D341Med (cell line): ENCODE measurements at regions not wholly inside any gene's neighbourhood (a gene's known extent, or its start where the extent isn't known, plus 50 kb on each side); places are given as distances from the start of the nearest gene placed in this dataset.
"Not testable (repeated sequence)": the region's sequence is repeated elsewhere in the genome, so short reads cannot be mapped to it uniquely, and the experiment has no call there.

ENCODE experiments used
- DNase-seq: peaks from one replicate; pipeline ENCODE4 v3.0.0; 2012; ENCODE audit warnings: low spot score

DNA sequence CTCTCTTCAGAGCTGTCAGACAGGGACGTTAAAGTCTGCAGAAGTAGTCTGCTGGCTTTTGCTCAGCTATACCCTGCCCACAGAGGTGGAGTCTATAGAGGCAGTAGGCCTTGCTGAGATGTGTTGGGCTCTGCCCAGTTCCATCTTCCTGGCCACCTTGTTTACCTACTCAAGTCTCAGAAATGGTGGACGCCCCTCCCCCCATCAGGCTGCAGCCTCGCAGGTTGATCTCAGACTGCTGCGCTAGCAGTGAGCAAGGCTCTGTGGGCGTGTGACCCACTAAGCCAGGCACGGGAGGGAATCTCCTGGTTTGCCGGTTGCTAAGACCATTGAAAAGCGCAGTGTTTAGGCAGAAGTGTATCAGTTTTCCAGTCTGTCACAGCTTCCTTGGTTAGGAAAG lies 305.0 kb downstream of the BCKDHB start:
- no peak for DNase-seq

DNA sequence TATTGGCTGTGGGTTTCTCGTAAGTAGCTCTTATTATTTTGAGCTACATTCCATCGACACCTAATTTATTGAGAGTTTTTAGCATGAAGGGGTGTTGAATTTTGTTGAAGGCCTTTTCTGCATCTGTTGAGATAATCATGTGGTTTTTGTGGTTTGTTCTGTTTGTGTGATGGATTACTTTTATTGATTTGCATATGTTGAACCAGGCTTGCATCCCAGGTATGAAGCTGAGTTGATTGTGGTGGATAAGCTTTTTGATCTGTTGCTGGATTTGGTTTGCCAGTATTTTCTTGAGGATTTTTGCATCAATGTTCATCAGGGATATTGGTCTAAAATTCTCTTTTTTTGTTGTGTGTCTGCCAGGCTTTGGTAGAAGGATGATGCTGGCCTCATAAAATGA lies 301.5 kb downstream of the BCKDHB start:
- not testable (repeated sequence) for DNase-seq

DNA sequence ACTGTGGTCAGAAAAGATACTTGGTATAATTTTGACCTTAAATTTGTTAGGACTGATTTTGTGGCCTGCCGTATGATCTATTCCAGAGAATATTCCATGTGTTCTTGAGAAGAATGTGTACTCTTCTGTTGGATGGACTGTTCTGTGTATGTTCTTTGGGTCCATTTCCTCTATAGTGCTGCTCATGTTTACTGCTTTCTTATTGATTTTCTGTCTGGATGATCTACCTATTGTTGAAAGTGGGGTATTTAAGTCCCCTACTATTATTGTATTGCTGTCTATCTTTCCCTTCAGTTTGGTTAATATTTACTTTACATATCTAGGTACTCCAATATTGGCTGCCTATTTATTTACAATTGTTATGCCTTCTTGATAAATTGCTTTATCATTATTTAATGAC lies 298.4 kb downstream of the BCKDHB start:
- DNase-seq = no peak

- no peak for DNase-seq
Measured at GRCh38 chr6:80403365-80403764, 296.9 kb downstream of the BCKDHB start.

DNA sequence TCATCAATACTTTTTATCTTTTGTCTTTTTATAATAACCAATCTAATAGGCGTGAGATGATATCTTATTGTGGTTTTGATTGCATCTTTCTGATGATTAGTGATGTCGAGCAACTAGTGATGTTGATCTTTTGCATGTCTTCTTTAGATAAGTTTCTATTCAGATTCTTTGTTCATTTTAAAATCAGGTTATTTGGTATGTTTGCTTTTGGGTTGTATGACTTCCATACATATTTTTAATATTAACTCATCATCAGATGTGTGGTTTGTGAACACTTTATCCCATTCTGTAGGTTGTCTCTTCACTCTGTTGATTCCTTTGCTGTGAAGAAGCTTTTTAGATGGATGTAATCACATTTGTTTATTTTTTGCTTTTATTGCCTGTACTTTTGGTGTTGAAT lies 295.8 kb downstream of the BCKDHB start:
- no peak for DNase-seq
